ENCODE measurements at regions not wholly inside any gene's neighbourhood (a gene's known extent, or its start where the extent isn't known, plus 50 kb on each side); places are given as distances from the start of the nearest gene placed in this dataset.

DNA sequence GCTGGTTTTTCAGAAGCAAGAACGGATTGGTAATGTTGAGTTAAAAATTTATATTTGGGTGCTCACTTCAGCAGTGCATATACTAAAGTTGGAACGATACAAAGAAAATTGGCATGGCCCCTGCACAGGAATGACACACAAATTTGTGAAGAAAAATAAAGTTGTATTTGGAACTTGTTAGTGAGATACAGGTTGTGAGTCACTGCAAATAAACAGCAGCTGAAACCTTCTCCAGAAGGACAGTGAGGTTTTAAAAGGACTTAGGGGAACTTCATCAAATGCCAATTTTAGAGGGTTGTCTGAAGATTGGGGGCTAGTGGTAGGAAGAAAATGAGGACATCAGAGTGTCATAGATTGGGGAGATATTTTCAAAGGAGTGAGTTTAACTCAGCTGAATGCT is 79.7 kb upstream of the ELOVL6 start:
- DNase-seq (ENCODE audit: low read depth) = no peak

DNA sequence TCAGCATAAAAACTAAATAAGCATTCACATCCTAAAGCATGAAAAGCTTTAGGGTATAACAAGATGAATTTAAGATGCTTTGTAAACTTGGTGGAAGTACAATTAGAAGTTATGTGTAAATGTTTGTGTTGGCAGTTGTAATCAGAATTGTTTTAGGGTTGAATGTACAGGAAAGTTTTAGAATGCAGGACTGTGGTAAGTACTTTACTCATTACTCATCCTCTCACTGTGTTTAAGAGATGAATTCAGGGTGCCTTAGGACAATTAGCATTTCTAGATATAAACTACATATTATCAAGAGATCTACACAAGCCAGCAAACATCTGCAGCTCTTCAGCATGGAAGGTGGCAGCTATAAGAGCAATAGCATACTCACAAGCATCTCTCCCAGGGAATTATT is 77.5 kb upstream of the ELOVL6 start:
- peak; percentile 4 for DNase-seq (ENCODE audit: low read depth)

DNA sequence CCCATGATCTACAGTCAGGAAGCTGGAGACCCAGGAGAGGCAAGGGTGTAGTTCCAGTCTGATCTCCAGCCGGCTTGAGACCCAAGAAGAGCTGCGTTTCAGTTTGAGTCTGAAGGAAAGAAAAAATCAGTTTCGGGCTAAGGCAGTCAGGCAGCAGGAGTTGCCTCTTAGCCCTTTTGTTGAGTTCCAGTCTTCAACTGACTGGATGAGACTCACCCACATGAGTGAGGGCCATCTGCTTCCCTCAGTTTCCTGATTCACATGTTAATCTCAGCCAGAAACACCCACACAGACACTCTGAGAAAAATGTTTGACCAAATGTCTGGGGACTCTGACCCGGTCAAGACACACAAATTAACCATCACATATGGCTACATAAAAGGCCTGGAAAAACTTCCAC is 73.6 kb upstream of the ELOVL6 start:
- DNase-seq (ENCODE audit: low read depth) = no peak

DNA sequence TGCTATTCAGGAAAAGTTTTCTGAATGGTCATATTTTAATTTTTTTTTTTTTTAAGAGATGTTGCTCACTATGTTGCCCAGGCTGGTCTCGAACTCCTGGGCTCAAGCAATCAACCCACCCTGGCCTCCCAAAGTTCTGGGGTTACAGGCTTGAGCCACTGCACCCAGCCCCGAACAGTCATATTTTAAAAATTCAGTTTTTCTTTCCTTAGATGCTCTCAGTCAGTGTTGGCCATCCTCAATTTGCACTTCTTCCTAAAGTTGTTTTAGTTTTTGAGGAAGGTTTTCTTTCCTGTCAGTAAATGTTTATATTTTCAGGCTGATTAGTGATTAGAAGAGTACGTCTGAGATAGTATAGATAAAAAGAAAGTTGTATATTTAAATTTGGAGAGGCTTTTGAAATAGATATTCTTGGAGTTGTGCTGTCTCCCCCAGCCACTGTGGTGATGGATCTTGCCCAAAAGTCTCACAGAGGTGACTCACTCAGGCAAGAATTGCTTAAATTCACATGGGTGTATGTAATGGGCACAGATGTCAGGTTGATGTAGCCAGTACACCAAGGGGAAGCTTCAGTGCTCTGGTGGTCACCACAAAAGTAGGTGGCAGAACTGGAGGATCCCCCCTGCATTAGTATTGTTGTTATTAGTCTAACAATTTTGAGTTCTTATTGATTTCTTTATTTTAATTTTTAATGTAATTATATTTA is 72.2 kb upstream of the ELOVL6 start:
- peak; percentile 67 for DNase-seq (ENCODE audit: low read depth)

DNA sequence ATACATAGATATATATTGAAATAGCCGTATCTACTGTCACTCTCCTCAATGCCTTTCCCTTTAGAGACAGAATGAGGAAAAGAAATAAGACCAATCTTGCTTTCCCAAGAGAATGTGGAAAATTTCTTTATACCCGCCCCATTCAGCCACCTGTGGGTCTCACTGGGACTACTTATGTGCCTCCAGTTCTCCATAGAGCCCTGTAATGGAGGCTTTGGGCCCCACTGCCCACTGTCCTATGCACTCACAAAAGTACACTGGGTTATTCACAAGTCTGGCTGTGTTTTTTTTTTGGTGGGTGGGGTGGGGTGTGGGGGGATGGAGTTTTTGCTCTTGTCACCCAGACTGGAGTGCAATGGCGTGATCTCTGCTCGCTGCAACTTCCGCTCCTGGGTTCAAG is 70.4 kb upstream of the ELOVL6 start:
- no peak for DNase-seq (ENCODE audit: low read depth)

DNA sequence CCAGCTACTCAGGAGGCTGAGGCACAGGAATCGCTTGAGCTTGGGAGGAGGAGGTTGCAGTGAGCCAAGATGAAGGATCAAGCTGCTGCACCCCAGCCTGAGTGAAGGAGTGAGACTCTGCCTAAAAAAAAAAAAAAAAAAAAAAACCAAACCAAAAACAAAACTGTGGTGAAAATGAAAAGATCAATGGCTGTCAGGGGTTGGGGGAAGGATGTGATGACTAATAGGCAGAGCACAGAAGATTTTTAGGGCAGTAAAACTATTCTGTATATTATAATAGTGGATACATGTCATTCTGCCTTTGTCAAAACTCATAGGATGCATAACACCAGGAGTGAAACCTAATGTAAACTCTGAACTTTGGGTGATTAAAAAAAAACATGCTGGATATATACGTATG is 69.9 kb upstream of the ELOVL6 start:
- no peak for DNase-seq (ENCODE audit: low read depth)

DNA sequence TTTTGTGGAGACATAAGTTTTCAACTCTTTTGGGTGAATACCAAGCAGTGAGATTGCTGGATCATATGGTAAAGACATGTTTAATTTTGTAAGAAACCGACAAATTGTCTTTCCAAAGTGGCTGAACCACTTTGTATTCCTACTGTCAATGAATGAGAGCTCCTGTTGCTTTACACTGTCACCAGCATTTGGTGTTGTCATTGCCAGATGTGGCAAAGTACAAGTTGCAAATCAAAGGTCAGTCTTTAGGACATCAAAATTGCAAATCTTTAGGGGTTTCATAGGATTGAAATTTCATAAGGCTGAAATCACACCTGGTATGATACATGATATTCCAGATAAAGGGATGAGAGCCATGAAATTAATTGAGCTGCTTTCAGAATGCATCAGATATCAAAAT is 67.7 kb upstream of the ELOVL6 start:
- DNase-seq (ENCODE audit: low read depth) = no peak

DNA sequence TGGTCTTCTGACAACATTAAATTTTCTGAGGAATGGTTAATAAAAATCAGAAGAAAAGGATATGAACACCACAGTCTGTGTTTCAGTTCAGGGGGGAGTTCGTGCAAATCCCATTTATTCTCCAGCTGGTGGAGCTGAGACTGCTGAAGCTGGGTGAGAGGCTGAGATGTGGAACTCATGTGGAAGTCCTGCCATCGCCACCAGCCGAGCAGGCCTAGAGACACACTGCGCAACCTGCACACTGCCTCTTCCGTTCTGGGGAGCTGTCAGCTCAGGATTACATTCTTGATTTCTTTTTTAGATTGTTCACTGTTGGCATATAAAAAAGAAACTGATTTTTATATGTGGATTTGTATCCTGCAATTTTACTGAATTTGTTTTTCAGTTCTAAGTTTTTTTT is 66.6 kb upstream of the ELOVL6 start:
- DNase-seq (ENCODE audit: low read depth) = no peak

DNA sequence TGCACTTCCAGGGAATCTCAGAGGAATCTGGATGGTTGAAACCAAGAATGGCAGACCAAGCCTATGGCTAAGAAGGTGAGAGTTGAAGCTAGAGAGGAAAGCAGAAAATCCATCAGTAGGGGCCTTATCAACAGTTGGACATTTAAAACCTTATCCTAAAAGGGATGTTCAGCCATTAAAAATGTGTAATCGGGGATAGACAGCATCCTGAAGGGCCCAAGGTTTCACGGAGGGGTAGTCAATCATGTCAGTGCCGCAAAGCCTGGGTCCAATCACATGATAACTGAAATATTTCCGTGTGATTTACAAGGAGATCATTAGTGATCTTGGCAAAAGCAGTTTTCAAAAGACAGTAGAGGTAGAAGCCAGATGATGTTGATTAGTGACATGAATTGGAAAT is 61.9 kb upstream of the ELOVL6 start:
- DNase-seq (ENCODE audit: low read depth) = no peak

DNA sequence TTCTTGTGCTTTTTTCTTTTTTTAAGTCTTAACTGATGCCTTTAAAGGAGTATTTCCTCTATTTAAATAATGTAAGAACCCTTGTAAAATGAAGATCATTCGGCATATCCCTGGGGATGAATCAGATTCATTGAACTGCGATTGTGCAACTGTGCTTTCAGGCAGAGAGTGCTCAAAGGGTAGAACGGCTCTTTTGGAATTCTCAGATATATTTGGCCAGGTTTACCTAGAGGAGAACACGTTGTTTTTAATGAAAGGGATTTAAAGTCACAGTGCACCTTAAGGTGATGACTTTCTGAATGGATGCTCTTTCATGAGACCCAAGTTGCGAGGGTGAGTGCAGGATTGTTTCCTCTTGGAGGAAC is 51.6 kb upstream of the ELOVL6 start:
- DNase-seq (ENCODE audit: low read depth) = no peak

DNA sequence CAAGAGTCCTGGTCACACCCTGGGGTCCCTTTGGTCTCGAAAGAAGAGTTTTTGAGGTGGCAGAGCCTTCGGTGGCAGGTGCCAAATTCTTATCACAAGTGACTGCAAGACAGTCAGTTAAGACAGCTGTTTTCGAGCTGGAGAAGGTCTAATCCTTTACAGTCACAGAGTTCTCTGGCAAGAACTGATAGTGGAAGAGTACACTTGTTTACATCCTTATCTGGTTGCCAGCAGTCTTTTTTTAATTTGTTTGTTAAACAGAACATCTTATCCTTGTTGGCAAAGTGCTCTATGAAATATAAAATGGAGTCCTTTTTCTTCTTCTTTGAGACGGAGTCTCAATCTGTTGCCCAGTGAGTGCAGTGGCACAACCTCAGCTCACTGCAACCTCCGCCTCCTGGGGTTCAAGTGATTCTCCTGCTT is 50.4 kb upstream of the ELOVL6 start:
- no peak for DNase-seq (ENCODE audit: low read depth)
